H1 (cell line): ENCODE measurements at regions not wholly inside any gene's neighbourhood (a gene's known extent, or its start where the extent isn't known, plus 50 kb on each side); places are given as distances from the start of the nearest gene placed in this dataset.

Source experiments
- EP300 ChIP-seq, 2 experiments: IDR thresholded peaks; 1 replicate in 1 of 2; 2 replicates in 1 of 2; pipeline ENCODE4 v1.6.1; 2011 to 2012; ENCODE audit warnings: low read depth in 2 of 2, low read length in 2 of 2, mild to moderate bottlenecking in 2 of 2, borderline replicate concordance in 1 of 2, inconsistent platforms in 1 of 2, moderate library complexity in 1 of 2
- GTF2F1 ChIP-seq: IDR thresholded peaks from 2 replicates; pipeline ENCODE4 v1.6.1; 2012; ENCODE audit warnings: low read depth, low read length, improper control_type of control experiment, borderline replicate concordance

- TF ChIP-seq EP300 (IDR thresholded peaks at IDR 0.05; ENCODE audit: borderline replicate concordance in 1 of 2, low read depth in 2 of 2, low read length in 2 of 2) (no peak), GTF2F1 (no peak)
These were observed 85.8 kb upstream of the ALDH1A1 start for GRCh38 chr9:73038613-73039012.
